Activated T-helper 2 cell treated with anti-CD3 and anti-CD28 coated beads, Interferon-gamma antibody, Interleukin-2, Interleukin-4, amounts not matched to agents 10 μg/mL and 5 μg/mL and 100 μg/mL, durations not matched to agents 14 hours and 24 hours and 36 hours (primary cell): ENCODE measurements at regions not wholly inside any gene's neighbourhood (a gene's known extent, or its start where the extent isn't known, plus 50 kb on each side); places are given as distances from the start of the nearest gene placed in this dataset.

Experiments used
- DNase-seq: peaks from one replicate; pipeline ENCODE4 v3.0.0; 2021; ENCODE audit warnings: low spot score
- H3K27ac Mint-ChIP-seq: one replicate; pipeline ENCODE4 v1.8.0; 2021; ENCODE audit warnings: mixed read lengths
- H3K27me3 Mint-ChIP-seq: one replicate; pipeline ENCODE4 v1.8.0; 2021; ENCODE audit warnings: low read depth, mixed read lengths
- H3K36me3 Mint-ChIP-seq: one replicate; pipeline ENCODE4 v1.8.0; 2021; ENCODE audit warnings: low read depth, mixed read lengths
- H3K4me1 Mint-ChIP-seq: one replicate; pipeline ENCODE4 v1.8.0; 2021; ENCODE audit warnings: low read depth, mixed read lengths
- H3K4me3 Mint-ChIP-seq: one replicate; pipeline ENCODE4 v1.8.0; 2021; ENCODE audit warnings: low read depth, mild to moderate bottlenecking, moderate library complexity, mixed read lengths
- H3K9me3 Mint-ChIP-seq: one replicate; pipeline ENCODE4 v1.8.0; 2021; ENCODE audit warnings: mixed read lengths
- intact Hi-C: fragments of 100-400 bp; cut with micrococcal nuclease; formaldehyde crosslinking; loops from one replicate; pipeline ENCODE4 v1.15.1; 2023

DNA sequence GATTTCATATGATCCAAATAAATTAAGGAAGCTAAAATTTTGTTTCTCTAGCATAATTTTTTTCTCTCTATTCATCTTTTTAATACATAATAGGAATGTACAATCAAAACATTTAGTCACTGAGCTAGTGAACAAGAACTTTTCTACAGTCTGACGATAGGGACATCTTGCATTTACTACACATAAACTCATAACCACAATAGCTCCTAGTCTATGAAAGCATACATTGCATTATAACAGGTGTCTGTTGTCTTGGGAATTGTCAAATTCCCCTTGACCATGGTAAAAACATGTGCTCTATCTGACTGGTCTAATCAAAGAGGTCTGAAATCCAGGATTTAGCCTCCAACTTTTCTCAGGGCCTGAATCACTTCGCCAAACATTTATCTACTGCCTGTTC is 144.8 kb downstream of the FAM124B start:
- Mint-ChIP-seq H3K9me3 (no peaks in the 10 kb centered on the region), H3K36me3 (no peaks in the 10 kb centered on the region), H3K4me1 (no peaks in the 10 kb centered on the region), H3K4me3 (no peak overlapping the region), H3K27me3 (peaks cover 14% of the 10 kb centered on the region), H3K27ac (no peak overlapping the region)
- intact Hi-C loops: no loop called here
- no peak for DNase-seq

DNA sequence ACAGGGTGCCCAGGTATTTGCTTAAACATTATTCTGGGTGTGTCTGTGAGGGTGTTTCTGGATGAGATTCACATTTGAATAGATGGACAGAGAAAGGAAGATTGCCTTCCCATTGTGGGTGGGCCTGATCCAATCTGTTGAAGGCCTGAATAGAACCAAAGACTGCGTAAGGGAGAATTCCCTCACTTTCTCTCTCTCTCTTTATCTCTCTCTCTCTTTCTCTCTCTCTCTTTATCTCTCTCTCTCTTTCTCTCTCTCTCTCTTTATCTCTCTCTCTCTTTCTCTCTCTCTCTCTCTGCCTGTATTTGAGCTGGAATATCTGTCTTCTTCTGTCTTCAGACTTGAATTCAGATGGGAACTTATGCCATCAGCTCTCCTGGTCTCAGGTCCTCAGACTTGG is 148.4 kb downstream of the FAM124B start:
- DNase-seq: no peak
- no peaks in the 10 kb centered on the region for H3K9me3 Mint-ChIP-seq
- no peaks in the 10 kb centered on the region for H3K36me3 Mint-ChIP-seq
- intact Hi-C loops: no loop called here
- H3K27ac Mint-ChIP-seq: no peak overlapping the region
- peaks cover 2% of the 10 kb centered on the region for H3K4me1 Mint-ChIP-seq
- H3K27me3 Mint-ChIP-seq: peaks cover 23% of the 10 kb centered on the region
- H3K4me3 Mint-ChIP-seq: no peak overlapping the region

DNA sequence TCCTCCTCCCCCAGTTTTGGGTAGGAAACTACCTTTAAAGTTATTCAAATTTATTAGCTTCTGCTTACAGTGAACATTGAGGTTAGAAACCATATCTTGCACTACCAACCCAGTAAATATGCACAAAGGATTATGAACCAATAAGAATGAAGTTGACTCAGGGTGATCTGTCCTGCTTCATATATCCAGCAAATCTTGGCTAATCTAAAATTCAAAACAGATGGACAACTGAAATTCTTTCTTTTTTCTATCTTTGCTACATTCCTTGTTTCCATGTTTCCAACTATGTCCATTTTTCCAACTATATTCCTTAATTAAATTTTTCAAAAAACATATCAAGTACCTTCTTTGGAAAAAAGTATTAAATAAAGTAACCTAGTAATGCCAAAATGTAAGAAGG is 149.3 kb downstream of the FAM124B start:
- no peak overlapping the region for H3K4me3 Mint-ChIP-seq
- no peaks in the 10 kb centered on the region for H3K36me3 Mint-ChIP-seq
- H3K27ac Mint-ChIP-seq: no peak overlapping the region
- H3K9me3 Mint-ChIP-seq: no peaks in the 10 kb centered on the region
- intact Hi-C loops: no loop called here
- no peak for DNase-seq
- H3K27me3 Mint-ChIP-seq: peaks cover 22% of the 10 kb centered on the region
- H3K4me1 Mint-ChIP-seq: peaks cover 2% of the 10 kb centered on the region

DNA sequence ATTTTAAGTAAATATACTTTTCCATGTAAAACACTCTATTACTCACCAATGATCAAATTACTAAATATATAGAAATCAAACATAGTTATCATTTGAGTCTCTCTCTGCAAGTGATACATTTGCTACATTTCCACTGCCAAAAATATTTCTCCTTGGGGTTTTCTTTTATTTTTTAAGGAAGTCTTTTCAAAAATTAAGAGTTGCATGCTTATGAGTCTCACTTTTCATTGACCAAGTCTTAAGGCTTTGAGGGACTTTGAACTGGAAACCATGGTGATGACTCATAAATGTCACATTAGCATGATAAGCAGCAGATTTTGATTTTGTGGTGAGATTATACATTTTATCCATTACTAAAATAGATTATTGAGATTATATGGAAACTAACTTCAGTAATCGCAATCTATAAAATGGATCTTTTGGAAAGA is 152.9 kb downstream of the FAM124B start:
- no peaks in the 10 kb centered on the region for H3K9me3 Mint-ChIP-seq
- intact Hi-C loops: no loop called here
- H3K4me3 Mint-ChIP-seq: no peak overlapping the region
- H3K4me1 Mint-ChIP-seq: peaks cover 2% of the 10 kb centered on the region
- DNase-seq: no peak
- H3K27me3 Mint-ChIP-seq: peaks cover 11% of the 10 kb centered on the region
- no peaks in the 10 kb centered on the region for H3K36me3 Mint-ChIP-seq
- no peak overlapping the region for H3K27ac Mint-ChIP-seq

DNA sequence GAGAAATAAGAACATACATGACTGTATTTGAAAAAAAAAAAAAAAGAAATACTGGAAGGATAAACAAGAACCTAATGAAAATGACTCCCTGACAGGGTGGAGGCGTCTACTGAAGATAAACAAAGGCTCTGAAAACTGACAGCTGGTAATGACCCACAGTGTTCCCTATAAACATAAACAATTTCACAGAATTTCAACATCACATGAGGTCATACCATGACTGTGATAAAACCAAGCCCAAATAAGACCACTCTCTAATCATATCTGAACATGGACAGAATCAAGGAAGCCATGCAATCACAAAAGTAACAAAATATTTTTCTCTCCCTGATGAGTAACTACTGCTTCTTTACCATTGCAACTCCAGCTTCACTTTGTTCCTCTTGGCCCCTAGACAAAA is 159.3 kb downstream of the FAM124B start:
- intact Hi-C loops: no loop called here
- DNase-seq: no peak
- H3K9me3 Mint-ChIP-seq: no peaks in the 10 kb centered on the region
- H3K4me1 Mint-ChIP-seq: no peaks in the 10 kb centered on the region
- peaks cover 6% of the 10 kb centered on the region for H3K27me3 Mint-ChIP-seq
- no peak overlapping the region for H3K4me3 Mint-ChIP-seq
- H3K27ac Mint-ChIP-seq: no peak overlapping the region
- no peaks in the 10 kb centered on the region for H3K36me3 Mint-ChIP-seq

DNA sequence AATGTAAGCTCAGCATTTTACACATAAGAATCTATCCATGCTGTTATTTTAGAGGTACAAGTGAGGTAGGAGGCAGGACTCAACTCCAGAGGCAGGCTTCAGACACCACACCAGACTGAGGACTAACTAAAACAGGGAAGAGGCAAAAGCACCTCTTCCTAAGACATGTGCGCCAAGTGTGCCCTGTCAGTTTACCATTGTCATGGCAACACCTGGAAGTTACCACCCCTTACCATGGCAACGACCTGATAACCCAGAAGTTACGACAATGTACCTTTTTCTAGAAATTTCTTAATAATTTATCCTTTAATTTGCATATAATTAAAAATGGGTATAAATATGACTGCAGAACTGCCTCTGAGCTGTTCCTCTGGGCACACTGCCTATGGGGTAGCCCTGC is 160.1 kb downstream of the FAM124B start:
- no peak overlapping the region for H3K4me3 Mint-ChIP-seq
- intact Hi-C loops: no loop called here
- H3K36me3 Mint-ChIP-seq: no peaks in the 10 kb centered on the region
- H3K27ac Mint-ChIP-seq: no peak overlapping the region
- no peaks in the 10 kb centered on the region for H3K4me1 Mint-ChIP-seq
- peaks cover 6% of the 10 kb centered on the region for H3K27me3 Mint-ChIP-seq
- H3K9me3 Mint-ChIP-seq: no peaks in the 10 kb centered on the region
- no peak for DNase-seq

DNA sequence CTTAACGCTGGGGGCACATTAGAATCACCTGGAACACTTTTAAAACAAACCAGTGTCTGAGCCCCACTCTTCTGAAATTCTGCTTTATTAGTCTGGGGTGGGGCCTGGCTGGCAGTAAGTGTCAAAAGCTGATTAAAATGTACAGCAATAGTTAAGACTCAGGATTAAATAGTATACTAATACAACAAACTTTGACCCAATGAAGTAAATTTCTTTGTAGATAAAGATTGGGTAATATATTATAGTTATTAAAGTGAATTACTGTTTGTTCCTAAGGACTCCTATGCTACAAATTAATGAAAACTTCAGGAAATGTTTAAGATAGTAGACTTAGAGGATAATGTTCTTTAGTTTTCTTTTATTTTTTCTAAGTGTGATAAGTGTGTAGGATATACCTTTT is 160.9 kb downstream of the FAM124B start:
- Mint-ChIP-seq H3K27me3 (peaks cover 9% of the 10 kb centered on the region), H3K4me1 (no peaks in the 10 kb centered on the region), H3K4me3 (no peak overlapping the region), H3K9me3 (no peaks in the 10 kb centered on the region), H3K27ac (no peak overlapping the region), H3K36me3 (no peaks in the 10 kb centered on the region)
- DNase-seq: no peak
- intact Hi-C loops: no loop called here

DNA sequence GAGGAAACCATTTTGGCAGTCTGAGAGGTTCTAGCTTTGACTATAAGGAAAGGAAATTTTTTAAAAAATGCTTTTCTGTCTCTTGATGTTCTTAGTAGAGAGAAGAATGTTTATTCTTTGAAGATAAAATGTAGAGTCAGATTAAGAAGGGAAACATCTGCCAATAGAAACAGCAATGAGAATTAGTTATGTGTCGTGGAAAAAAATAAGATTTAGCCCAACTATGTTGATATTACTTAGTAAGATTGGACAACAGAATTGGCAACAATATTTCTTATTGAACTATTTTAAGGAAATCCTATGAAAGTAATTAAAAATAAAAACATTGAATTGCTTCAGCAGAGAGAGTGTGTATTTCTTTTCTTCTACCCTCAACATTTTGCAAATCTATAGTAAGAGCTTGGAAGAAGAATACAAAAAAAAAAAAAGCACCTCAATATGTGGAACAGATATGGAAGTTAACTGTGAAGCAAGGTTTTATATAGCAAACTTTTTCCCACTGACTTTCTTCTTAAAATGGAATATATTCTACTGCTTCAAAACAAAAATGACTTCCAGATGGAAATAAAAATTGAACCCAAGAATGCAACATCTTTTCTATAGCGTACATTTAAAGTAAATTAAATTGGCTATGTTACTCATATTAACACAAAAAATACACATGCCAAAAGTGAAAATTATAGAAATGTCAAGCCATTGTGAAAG is 177.9 kb downstream of the FAM124B start:
- no peaks in the 10 kb centered on the region for H3K9me3 Mint-ChIP-seq
- H3K27me3 Mint-ChIP-seq: peaks cover 13% of the 10 kb centered on the region
- no peak overlapping the region for H3K27ac Mint-ChIP-seq
- intact Hi-C loops: no loop called here
- no peaks in the 10 kb centered on the region for H3K36me3 Mint-ChIP-seq
- H3K4me1 Mint-ChIP-seq: peaks cover 6% of the 10 kb centered on the region
- DNase-seq: no peak
- no peak overlapping the region for H3K4me3 Mint-ChIP-seq

DNA sequence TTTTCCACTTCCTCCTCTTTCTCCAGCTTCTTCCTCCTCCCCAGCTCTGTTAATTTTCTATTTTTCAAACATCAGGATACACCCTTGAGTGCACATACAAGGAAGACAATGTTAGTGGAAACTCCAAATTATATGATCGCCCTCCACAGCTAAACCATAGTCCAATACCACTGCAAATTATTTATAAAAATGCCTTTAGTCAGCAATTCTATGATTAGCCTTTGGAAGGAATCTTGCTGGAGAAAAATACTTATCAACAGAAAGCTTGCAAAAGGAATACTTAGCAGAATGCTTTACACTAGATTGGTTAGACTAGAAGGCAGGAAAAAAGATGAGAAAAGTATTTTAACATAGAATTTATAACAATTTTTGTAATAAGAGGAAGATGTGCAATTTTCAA is 178.9 kb downstream of the FAM124B start:
- no peaks in the 10 kb centered on the region for H3K36me3 Mint-ChIP-seq
- H3K9me3 Mint-ChIP-seq: no peaks in the 10 kb centered on the region
- no peak for DNase-seq
- intact Hi-C loops: no loop called here
- H3K4me1 Mint-ChIP-seq: peaks cover 6% of the 10 kb centered on the region
- H3K4me3 Mint-ChIP-seq: no peak overlapping the region
- H3K27ac Mint-ChIP-seq: no peak overlapping the region
- H3K27me3 Mint-ChIP-seq: peaks cover 13% of the 10 kb centered on the region

DNA sequence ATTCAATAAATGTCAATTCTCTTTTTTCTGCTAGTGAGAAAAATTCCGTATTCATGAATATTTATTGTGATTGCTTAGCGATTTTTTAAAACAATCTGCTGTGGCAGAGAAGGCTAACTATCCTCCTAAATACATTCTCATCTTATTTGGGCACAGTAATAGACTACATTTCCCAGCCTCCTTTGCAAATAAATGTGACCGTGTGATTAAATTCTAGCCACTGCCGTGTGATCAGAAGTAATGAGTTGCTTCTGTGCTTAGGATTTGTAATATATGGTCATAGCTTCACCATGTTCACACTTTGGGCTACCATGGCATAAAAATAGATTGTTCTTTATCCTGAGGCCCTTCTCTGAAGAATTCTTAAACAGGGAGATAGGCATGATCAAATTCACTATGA is 179.6 kb downstream of the FAM124B start:
- intact Hi-C loops: no loop called here
- no peak for DNase-seq
- Mint-ChIP-seq H3K9me3 (no peaks in the 10 kb centered on the region), H3K4me3 (no peak overlapping the region), H3K4me1 (peaks cover 6% of the 10 kb centered on the region), H3K36me3 (no peaks in the 10 kb centered on the region), H3K27ac (no peak overlapping the region), H3K27me3 (peaks cover 13% of the 10 kb centered on the region)

DNA sequence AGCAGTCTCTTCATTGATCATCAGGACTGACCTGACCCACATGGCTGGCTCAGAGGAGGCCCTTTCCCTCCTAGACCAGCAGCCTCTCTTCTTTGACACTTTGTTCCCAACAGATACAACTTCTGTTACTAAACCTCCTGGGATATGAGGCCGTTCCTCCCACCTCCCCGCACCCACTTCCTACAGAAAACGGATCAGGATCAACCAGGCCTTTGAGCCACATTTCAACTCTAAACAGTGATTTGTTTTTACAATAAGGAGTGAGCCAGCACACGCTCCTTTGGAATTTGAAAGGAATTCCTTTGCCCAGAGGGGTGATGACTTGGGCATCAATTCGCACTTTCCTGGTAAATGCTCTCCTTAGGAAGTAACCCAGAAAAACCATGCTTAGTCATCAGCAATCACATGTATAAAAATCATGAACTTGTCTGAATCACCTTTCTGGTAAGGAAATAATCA is 180.4 kb downstream of the FAM124B start:
- intact Hi-C loops: no loop called here
- H3K36me3 Mint-ChIP-seq: no peaks in the 10 kb centered on the region
- H3K27me3 Mint-ChIP-seq: peaks cover 13% of the 10 kb centered on the region
- no peak overlapping the region for H3K4me3 Mint-ChIP-seq
- DNase-seq: no peak
- no peaks in the 10 kb centered on the region for H3K9me3 Mint-ChIP-seq
- peaks cover 6% of the 10 kb centered on the region for H3K4me1 Mint-ChIP-seq
- no peak overlapping the region for H3K27ac Mint-ChIP-seq

DNA sequence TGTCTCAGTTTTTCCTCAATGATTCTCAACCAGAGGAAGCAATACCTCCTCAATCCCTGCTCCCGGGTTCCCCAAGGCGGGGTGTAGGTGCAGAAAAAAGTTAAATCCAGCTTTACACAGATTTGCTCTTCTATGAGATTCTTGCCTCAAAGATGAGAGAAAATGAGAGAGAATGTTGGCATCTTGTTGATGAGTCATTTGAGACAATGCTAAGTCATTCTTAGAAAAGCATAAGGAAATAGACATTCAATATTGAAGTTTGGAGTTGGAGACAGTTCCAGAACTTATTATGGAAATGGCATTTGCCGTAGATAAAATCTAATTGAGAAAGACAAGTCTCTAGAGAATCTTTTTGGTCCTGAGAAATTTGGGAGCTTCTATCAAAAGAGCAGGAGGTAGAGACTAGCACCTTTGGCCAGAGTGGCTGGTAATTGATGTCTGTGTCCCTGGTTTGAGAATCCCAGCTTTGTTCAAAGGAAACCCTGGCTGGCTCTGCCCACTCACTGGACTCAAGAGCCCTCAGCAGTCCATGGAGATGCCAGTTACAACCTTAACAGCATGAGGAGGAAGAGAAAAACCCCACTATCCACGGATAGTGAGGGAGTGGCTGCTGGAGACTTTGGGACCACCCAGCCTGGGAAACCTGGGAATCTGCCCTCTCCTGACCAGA is 181.2 kb downstream of the FAM124B start:
- intact Hi-C loops: no loop called here
- H3K27me3 Mint-ChIP-seq: peaks cover 12% of the 10 kb centered on the region
- peaks cover 6% of the 10 kb centered on the region for H3K4me1 Mint-ChIP-seq
- H3K9me3 Mint-ChIP-seq: no peaks in the 10 kb centered on the region
- H3K4me3 Mint-ChIP-seq: no peak overlapping the region
- H3K27ac Mint-ChIP-seq: no peak overlapping the region
- no peak for DNase-seq
- H3K36me3 Mint-ChIP-seq: no peaks in the 10 kb centered on the region

DNA sequence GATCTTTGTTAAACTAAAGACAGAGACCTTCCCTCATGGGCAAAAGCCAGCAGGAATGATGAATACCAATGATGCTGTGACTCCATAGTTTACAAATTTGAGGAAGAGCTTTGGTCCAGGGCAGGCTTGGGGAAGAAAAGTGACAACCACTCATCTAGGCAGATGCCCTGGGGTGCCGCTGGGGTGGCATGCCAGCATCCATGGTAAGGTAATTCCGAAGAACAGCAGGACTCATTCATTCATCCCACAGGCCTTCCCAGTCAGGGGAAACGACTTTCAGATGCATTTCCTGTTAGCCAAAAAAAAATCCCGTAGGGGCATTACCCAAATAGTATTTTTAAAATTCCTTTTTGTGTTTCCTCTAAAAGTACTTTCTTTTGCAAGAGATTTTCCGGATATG is 180.7 kb upstream of the SERPINE2 start:
- no peak overlapping the region for H3K27ac Mint-ChIP-seq
- H3K36me3 Mint-ChIP-seq: no peaks in the 10 kb centered on the region
- intact Hi-C loops: no loop called here
- H3K4me3 Mint-ChIP-seq: no peak overlapping the region
- H3K9me3 Mint-ChIP-seq: no peaks in the 10 kb centered on the region
- H3K27me3 Mint-ChIP-seq: peaks cover 12% of the 10 kb centered on the region
- peaks cover 6% of the 10 kb centered on the region for H3K4me1 Mint-ChIP-seq
- DNase-seq: no peak
